HG03103 (cell line): ENCODE measurements at regions not wholly inside any gene's neighbourhood (a gene's known extent, or its start where the extent isn't known, plus 50 kb on each side); places are given as distances from the start of the nearest gene placed in this dataset.
"Not testable (repeated sequence)": the region's sequence is repeated elsewhere in the genome, so short reads cannot be mapped to it uniquely, and the experiment has no call there.

ENCODE experiments used
- ATAC-seq: cut with Tn5 transposase; IDR thresholded peaks from one replicate; pipeline ENCODE4 v1.9.1; 2021; ENCODE audit warnings: low read depth; ENCODE audit not compliant: unreplicated experiment

- ATAC-seq = not testable (repeated sequence)
Observed at GRCh38 chr2:37757456-37757855, 86.0 kb upstream of the CDC42EP3 start.

GRCh38 chr2:37758141-37758601, 86.7 kb upstream of the CDC42EP3 start:
- ATAC-seq = not testable (repeated sequence)

GRCh38 chr2:37759989-37760388, 88.5 kb upstream of the CDC42EP3 start:
- not testable (repeated sequence) for ATAC-seq

GRCh38 chr2:37760471-37760870, 89.0 kb upstream of the CDC42EP3 start:
- no peak for ATAC-seq

GRCh38 chr2:37762281-37762680, 90.8 kb upstream of the CDC42EP3 start:
- not testable (repeated sequence) for ATAC-seq

GRCh38 chr2:37764739-37765138, 93.3 kb upstream of the CDC42EP3 start:
- no peak for ATAC-seq

GRCh38 chr2:37766106-37766505, 94.7 kb upstream of the CDC42EP3 start:
- no peak for ATAC-seq

GRCh38 chr2:37767046-37767445, 95.6 kb upstream of the CDC42EP3 start:
- ATAC-seq = no peak

GRCh38 chr2:37767959-37768925, 96.8 kb upstream of the CDC42EP3 start:
- ATAC-seq = no peak

- ATAC-seq = no peak
Observed at GRCh38 chr2:37769551-37769950, 98.1 kb upstream of the CDC42EP3 start.

GRCh38 chr2:37770797-37771196, 99.4 kb upstream of the CDC42EP3 start:
- ATAC-seq = no peak

GRCh38 chr2:37771600-37772088, 100.2 kb upstream of the CDC42EP3 start:
- no peak for ATAC-seq

- ATAC-seq = no peak
Observed at GRCh38 chr2:37773371-37774130, 102.1 kb upstream of the CDC42EP3 start.

GRCh38 chr2:37774171-37774944, 102.9 kb upstream of the CDC42EP3 start:
- ATAC-seq = not testable (repeated sequence)

GRCh38 chr2:37774976-37775907, 103.8 kb upstream of the CDC42EP3 start:
- ATAC-seq = no peak

GRCh38 chr2:37775908-37776250, 104.4 kb upstream of the CDC42EP3 start:
- no peak for ATAC-seq

GRCh38 chr2:37776487-37776886, 105.0 kb upstream of the CDC42EP3 start:
- no peak for ATAC-seq

GRCh38 chr2:37779139-37779538, 107.7 kb upstream of the CDC42EP3 start:
- no peak for ATAC-seq

GRCh38 chr2:37779611-37780386, 108.4 kb upstream of the CDC42EP3 start:
- ATAC-seq = no peak
